SU-DHL-6 (cell line): ENCODE measurements at regions not wholly inside any gene's neighbourhood (a gene's known extent, or its start where the extent isn't known, plus 50 kb on each side); places are given as distances from the start of the nearest gene placed in this dataset.

Experiments used
- H2AFZ ChIP-seq: fragments of 200-600 bp; sonication (generic); 2 replicates; pipeline ENCODE4 v1.6.1; 2014; ENCODE audit warnings: low read depth, mild to moderate bottlenecking, moderate library complexity, mixed read lengths, antibody characterized with exemption, low read length; ENCODE audit not compliant: severe bottlenecking
- H3F3A ChIP-seq: fragments of 200-600 bp; shearing (Covaris generic); 2 replicates; pipeline ENCODE4 v1.6.0; 2016; ENCODE audit warnings: antibody characterized with exemption, mild to moderate bottlenecking; ENCODE audit not compliant: insufficient read depth
- H3K27ac ChIP-seq: fragments of 200-600 bp; sonication (generic); 2 replicates; pipeline ENCODE4 v1.5.1; 2016; ENCODE audit warnings: low read depth, mild to moderate bottlenecking, low read length, moderate library complexity, mixed read lengths
- H3K27me3 ChIP-seq: fragments of 200-600 bp; sonication (generic), shearing (Covaris generic); 2 replicates; pipeline ENCODE4 v1.6.0; 2014; ENCODE audit warnings: mild to moderate bottlenecking, low read length
- H3K36me3 ChIP-seq: fragments of 200-600 bp; sonication (generic); 2 replicates; pipeline ENCODE4 v1.6.1; 2014; ENCODE audit warnings: mild to moderate bottlenecking, low read length, mixed read lengths
- H3K4me2 ChIP-seq: fragments of 300-600, 200-600 bp; shearing (Covaris generic), sonication (generic); 2 replicates; pipeline ENCODE4 v1.6.0; 2014; ENCODE audit warnings: low read length, low read depth, mild to moderate bottlenecking; ENCODE audit not compliant: poor library complexity, severe bottlenecking
- H3K4me3 ChIP-seq: fragments of 200-600 bp; sonication (generic); 2 replicates; pipeline ENCODE4 v1.5.1; 2014; ENCODE audit warnings: antibody characterized with exemption, low read length, mild to moderate bottlenecking, mixed read lengths; ENCODE audit not compliant: insufficient read depth, poor library complexity, severe bottlenecking
- H3K79me2 ChIP-seq: fragments of 200-600 bp; sonication (generic); 2 replicates; pipeline ENCODE4 v1.6.1; 2014; ENCODE audit warnings: mild to moderate bottlenecking, low read length, moderate library complexity; ENCODE audit not compliant: insufficient read depth
- H3K9ac ChIP-seq: fragments of 200-600 bp; sonication (generic); 2 replicates; pipeline ENCODE4 v1.7.0; 2014; ENCODE audit warnings: mild to moderate bottlenecking, low read length
- H3K9me2 ChIP-seq: fragments of 200-600 bp; sonication (generic); replicated peaks from 2 replicates; pipeline ENCODE4 v1.6.1; 2014; ENCODE audit warnings: low read length; ENCODE audit not compliant: insufficient read depth
- H3K9me3 ChIP-seq: fragments of 200-600 bp; sonication (generic); 2 replicates; pipeline ENCODE4 v1.6.1; 2014; ENCODE audit warnings: low read length, mixed read lengths; ENCODE audit not compliant: insufficient read depth
- H4K20me1 ChIP-seq: fragments of 200-600 bp; sonication (generic); 2 replicates; pipeline ENCODE4 v1.6.1; 2014; ENCODE audit warnings: low read depth, mild to moderate bottlenecking, antibody characterized with exemption, low read length, moderate library complexity, mixed read lengths
- EZH2phosphoT487 ChIP-seq: fragments of 200-600 bp; sonication (generic), shearing (Covaris generic); conservative IDR thresholded peaks from 2 replicates; pipeline ENCODE4 v1.6.1; 2018; ENCODE audit warnings: mild to moderate bottlenecking, antibody characterized with exemption, low read length, moderate library complexity, mixed read lengths
- TF ChIP-seq, protein P1 (sequence below): fragments of 200-600 bp; sonication (generic); IDR thresholded peaks from one replicate; pipeline ENCODE4 v1.5.1; 2017; ENCODE audit warnings: antibody characterized with exemption, mild to moderate bottlenecking, low read length, moderate library complexity; ENCODE audit not compliant: insufficient read depth, poor library complexity, severe bottlenecking

GRCh38 chr12:84596266-84596665 is 316.3 kb downstream of the SLC6A15 start:
- Histone ChIP-seq H2AFZ (no peak overlapping the region), H3K9me2 (no peaks in the 10 kb centered on the region), H3K27ac (no peak overlapping the region), H3K4me3 (no peak overlapping the region), H4K20me1 (no peaks in the 10 kb centered on the region), H3K79me2 (no peaks in the 10 kb centered on the region), H3K4me2 (no peak overlapping the region), H3K36me3 (no peaks in the 10 kb centered on the region), H3K9me3 (no peaks in the 10 kb centered on the region), H3F3A (no peaks in the 10 kb centered on the region), H3K9ac (no peak overlapping the region), H3K27me3 (no peaks in the 10 kb centered on the region)
- TF ChIP-seq EZH2phosphoT487 = no peak
- TF ChIP-seq, protein P1, sequence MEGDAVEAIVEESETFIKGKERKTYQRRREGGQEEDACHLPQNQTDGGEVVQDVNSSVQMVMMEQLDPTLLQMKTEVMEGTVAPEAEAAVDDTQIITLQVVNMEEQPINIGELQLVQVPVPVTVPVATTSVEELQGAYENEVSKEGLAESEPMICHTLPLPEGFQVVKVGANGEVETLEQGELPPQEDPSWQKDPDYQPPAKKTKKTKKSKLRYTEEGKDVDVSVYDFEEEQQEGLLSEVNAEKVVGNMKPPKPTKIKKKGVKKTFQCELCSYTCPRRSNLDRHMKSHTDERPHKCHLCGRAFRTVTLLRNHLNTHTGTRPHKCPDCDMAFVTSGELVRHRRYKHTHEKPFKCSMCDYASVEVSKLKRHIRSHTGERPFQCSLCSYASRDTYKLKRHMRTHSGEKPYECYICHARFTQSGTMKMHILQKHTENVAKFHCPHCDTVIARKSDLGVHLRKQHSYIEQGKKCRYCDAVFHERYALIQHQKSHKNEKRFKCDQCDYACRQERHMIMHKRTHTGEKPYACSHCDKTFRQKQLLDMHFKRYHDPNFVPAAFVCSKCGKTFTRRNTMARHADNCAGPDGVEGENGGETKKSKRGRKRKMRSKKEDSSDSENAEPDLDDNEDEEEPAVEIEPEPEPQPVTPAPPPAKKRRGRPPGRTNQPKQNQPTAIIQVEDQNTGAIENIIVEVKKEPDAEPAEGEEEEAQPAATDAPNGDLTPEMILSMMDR = no peak

DNA sequence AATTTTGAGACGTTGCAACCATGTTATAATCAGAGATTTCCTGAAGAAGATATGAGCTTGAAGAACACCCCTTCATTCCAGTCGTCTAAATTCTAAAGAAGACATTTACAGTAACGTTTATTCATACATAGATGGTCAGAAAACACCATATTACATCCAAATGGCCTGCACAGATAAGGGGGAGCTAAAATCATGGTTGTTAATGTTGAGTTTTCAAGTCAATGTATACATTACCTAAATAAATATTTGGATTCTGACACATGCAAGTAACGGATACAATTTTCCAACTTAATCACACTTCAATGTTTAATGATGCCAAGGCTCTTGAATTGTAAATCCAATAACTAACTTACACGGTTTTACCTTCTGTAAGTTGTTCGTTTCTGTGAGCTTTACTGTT is 318.4 kb downstream of the SLC6A15 start:
- H3K9me2 ChIP-seq = no peaks in the 10 kb centered on the region
- no peaks in the 10 kb centered on the region for H3K27me3 ChIP-seq
- H3K27ac ChIP-seq = no peak overlapping the region
- no peaks in the 10 kb centered on the region for H3F3A ChIP-seq
- no peak overlapping the region for H3K4me3 ChIP-seq
- no peak for TF ChIP-seq EZH2phosphoT487
- TF ChIP-seq, protein P1 = no peak
- no peaks in the 10 kb centered on the region for H3K79me2 ChIP-seq
- no peak overlapping the region for H3K4me2 ChIP-seq
- H2AFZ ChIP-seq = peak overlapping the region; percentile 70
- no peaks in the 10 kb centered on the region for H4K20me1 ChIP-seq
- no peak overlapping the region for H3K9ac ChIP-seq
- H3K36me3 ChIP-seq = no peaks in the 10 kb centered on the region
- no peaks in the 10 kb centered on the region for H3K9me3 ChIP-seq

DNA sequence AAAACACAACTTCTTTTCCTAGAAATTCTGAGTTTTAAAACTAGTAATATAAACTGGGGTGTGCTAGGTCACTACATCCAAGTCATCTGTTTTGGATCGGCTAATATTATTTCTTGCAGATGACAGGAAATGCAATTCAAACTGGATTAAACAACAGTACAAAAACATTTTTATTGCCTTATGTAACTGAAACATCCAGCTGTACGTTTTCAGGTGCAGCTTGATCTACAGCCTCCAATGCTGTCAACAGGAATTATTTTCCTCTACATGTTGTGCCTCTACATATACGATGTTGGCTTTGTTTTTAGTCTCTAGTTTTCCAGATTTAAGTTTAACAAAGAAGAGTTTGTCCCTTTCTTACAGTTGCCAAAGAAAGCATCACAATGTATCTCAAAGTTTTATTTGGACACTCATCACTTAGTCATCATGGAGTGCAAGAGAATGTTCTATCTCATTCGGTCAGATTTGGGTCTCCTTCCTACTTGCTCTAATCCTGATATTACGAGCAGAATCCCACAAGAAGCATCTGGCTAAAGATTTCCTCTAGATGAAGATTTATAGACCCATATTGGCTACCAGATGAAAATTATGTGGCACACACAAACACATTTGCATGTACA is 326.7 kb downstream of the SLC6A15 start:
- H3K27ac ChIP-seq = no peak overlapping the region
- H3K79me2 ChIP-seq = no peaks in the 10 kb centered on the region
- no peaks in the 10 kb centered on the region for H4K20me1 ChIP-seq
- H2AFZ ChIP-seq = no peak overlapping the region
- no peak overlapping the region for H3K4me2 ChIP-seq
- H3K4me3 ChIP-seq = no peak overlapping the region
- no peaks in the 10 kb centered on the region for H3K9me3 ChIP-seq
- no peaks in the 10 kb centered on the region for H3K27me3 ChIP-seq
- no peaks in the 10 kb centered on the region for H3K36me3 ChIP-seq
- H3K9me2 ChIP-seq = no peaks in the 10 kb centered on the region
- TF ChIP-seq, protein P1 = no peak
- TF ChIP-seq EZH2phosphoT487 = no peak
- no peak overlapping the region for H3K9ac ChIP-seq
- H3F3A ChIP-seq = no peaks in the 10 kb centered on the region
